ENCODE measurements at regions not wholly inside any gene's neighbourhood (a gene's known extent, or its start where the extent isn't known, plus 50 kb on each side); places are given as distances from the start of the nearest gene placed in this dataset.

- no peak for TF ChIP-seq CTCF (conservative IDR thresholded peaks at IDR 0.05; ENCODE audit: low read length)
- peak; percentile 58 for DNase-seq (ENCODE audit: low read depth)
- peak overlapping the region; percentile 58 for H3K4me3 ChIP-seq (ENCODE audit: low read length)
These were observed 56.5 kb upstream of the TWIST2 start for GRCh38 chr2:238791354-238791753.

- no peak for DNase-seq (ENCODE audit: low read depth)
- TF ChIP-seq CTCF (conservative IDR thresholded peaks at IDR 0.05; ENCODE audit: low read length), result no peak
- no peak overlapping the region for H3K4me3 ChIP-seq (ENCODE audit: low read length)
These were observed 54.6 kb upstream of the TWIST2 start for GRCh38 chr2:238793306-238793705.

- no peak for DNase-seq (ENCODE audit: low read depth)
- no peak for TF ChIP-seq CTCF (conservative IDR thresholded peaks at IDR 0.05; ENCODE audit: low read length)
- H3K4me3 ChIP-seq (ENCODE audit: low read length), result no peak overlapping the region
These were observed 54.0 kb upstream of the TWIST2 start for GRCh38 chr2:238793801-238794449.

- TF ChIP-seq CTCF (conservative IDR thresholded peaks at IDR 0.05; ENCODE audit: low read length), result no peak
- no peak overlapping the region for H3K4me3 ChIP-seq (ENCODE audit: low read length)
- DNase-seq (ENCODE audit: low read depth), result no peak
These were observed 51.5 kb upstream of the TWIST2 start for GRCh38 chr2:238796223-238796885.

- DNase-seq (ENCODE audit: low read depth), result no peak
- H3K4me3 ChIP-seq (ENCODE audit: low read length), result no peak overlapping the region
- TF ChIP-seq CTCF (conservative IDR thresholded peaks at IDR 0.05; ENCODE audit: low read length), result no peak
These were observed 50.3 kb upstream of the TWIST2 start for GRCh38 chr2:238797537-238797936.

Data from AG10803 (cell line).